SU-DHL-6 (cell line): ENCODE measurements at regions not wholly inside any gene's neighbourhood (a gene's known extent, or its start where the extent isn't known, plus 50 kb on each side); places are given as distances from the start of the nearest gene placed in this dataset.

Source experiments
- EZH2phosphoT487 ChIP-seq: fragments of 200-600 bp; sonication (generic), shearing (Covaris generic); conservative IDR thresholded peaks from 2 replicates; pipeline ENCODE4 v1.6.1; 2018; ENCODE audit warnings: mild to moderate bottlenecking, antibody characterized with exemption, low read length, moderate library complexity, mixed read lengths
- TF ChIP-seq, protein P1 (sequence below): fragments of 200-600 bp; sonication (generic); IDR thresholded peaks from one replicate; pipeline ENCODE4 v1.5.1; 2017; ENCODE audit warnings: antibody characterized with exemption, mild to moderate bottlenecking, low read length, moderate library complexity; ENCODE audit not compliant: insufficient read depth, poor library complexity, severe bottlenecking

DNA sequence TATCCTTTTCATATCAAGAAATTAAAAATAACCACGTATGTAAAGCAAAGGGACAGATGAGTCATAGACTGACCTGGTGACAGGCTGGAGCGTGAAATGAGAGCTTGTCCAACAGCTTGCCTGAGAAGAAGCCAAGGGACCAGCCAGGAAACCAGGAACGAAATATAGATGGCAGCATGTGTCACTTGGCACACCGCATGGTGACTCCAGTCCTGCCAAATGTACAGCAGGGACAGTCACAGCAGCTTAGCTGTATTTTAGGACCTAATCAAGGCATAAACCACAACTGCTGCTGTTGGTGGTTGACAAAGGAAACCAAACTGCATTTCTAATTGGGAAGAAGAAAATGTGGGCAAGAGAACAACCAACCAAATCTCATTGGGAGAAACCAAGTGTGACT lies 755.0 kb downstream of the TFAP2A start:
- TF ChIP-seq, protein P1, sequence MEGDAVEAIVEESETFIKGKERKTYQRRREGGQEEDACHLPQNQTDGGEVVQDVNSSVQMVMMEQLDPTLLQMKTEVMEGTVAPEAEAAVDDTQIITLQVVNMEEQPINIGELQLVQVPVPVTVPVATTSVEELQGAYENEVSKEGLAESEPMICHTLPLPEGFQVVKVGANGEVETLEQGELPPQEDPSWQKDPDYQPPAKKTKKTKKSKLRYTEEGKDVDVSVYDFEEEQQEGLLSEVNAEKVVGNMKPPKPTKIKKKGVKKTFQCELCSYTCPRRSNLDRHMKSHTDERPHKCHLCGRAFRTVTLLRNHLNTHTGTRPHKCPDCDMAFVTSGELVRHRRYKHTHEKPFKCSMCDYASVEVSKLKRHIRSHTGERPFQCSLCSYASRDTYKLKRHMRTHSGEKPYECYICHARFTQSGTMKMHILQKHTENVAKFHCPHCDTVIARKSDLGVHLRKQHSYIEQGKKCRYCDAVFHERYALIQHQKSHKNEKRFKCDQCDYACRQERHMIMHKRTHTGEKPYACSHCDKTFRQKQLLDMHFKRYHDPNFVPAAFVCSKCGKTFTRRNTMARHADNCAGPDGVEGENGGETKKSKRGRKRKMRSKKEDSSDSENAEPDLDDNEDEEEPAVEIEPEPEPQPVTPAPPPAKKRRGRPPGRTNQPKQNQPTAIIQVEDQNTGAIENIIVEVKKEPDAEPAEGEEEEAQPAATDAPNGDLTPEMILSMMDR, result no peak
- no peak for TF ChIP-seq EZH2phosphoT487
